ENCODE measurements at regions not wholly inside any gene's neighbourhood (a gene's known extent, or its start where the extent isn't known, plus 50 kb on each side); places are given as distances from the start of the nearest gene placed in this dataset.

DNA sequence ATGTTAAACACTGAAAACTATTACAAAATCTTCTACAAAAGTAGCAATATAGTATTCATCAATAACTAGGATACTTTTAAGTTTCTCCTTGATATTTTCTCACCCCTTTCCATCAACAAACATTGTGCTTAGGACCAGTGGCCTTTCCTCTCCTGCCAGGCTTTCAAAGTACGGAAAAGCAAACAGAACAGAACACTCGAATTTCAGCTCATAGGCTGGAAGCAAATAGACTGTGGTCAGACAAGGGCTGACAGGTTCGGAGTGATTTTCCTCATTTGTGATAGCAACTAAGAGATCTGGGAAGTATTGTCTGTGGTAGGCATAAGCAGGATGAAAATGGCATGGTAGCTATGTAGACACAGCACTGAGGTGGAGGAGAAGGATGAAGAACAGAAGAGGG is 68.6 kb upstream of the SORBS2 start:
- POLR2A ChIA-PET: interaction anchor here (1.0 kb wide), 1 partner anchor 158 kb away, joined by 3 read pairs; no protein-coding TSS in a partner anchor
- no peak overlapping the region for H3K4me3 Mint-ChIP-seq (ENCODE audit: unreplicated experiment)
- DNase-seq (ENCODE audit: unreplicated experiment): no peak
- BruUV-seq (replicated peaks): no TSS peak
- no peaks in the 10 kb centered on the region for H3K27me3 Mint-ChIP-seq (ENCODE audit: insufficient read depth, unreplicated experiment)
- intact Hi-C loops (cut with micrococcal nuclease): no loop called here
- peak overlapping the region; percentile 28 for H3K27ac Mint-ChIP-seq (ENCODE audit: low read depth, unreplicated experiment)
- CTCF ChIA-PET: interaction anchor here (0.6 to 1.0 kb wide), 2 partner anchors 74 to 141 kb away, joined by 3 read pairs; no protein-coding TSS in a partner anchor
- no peaks in the 10 kb centered on the region for H3K36me3 Mint-ChIP-seq (ENCODE audit: insufficient read depth, unreplicated experiment)
- no peak for TF ChIP-seq CTCF (IDR thresholded peaks at IDR 0.05; ENCODE audit: unreplicated experiment)
- H3K9me3 Mint-ChIP-seq (ENCODE audit: unreplicated experiment): no peaks in the 10 kb centered on the region
- peaks cover 19% of the 10 kb centered on the region for H3K4me1 Mint-ChIP-seq (ENCODE audit: insufficient read depth, unreplicated experiment)

- intact Hi-C loops (cut with micrococcal nuclease): no loop called here
- DNase-seq (ENCODE audit: unreplicated experiment): no peak
- Mint-ChIP-seq H3K27me3 (ENCODE audit: insufficient read depth, unreplicated experiment) (no peaks in the 10 kb centered on the region), H3K27ac (ENCODE audit: low read depth, unreplicated experiment) (peak overlapping the region; percentile 70), H3K9me3 (ENCODE audit: unreplicated experiment) (no peaks in the 10 kb centered on the region), H3K36me3 (ENCODE audit: insufficient read depth, unreplicated experiment) (no peaks in the 10 kb centered on the region), H3K4me1 (ENCODE audit: insufficient read depth, unreplicated experiment) (peaks cover 13% of the 10 kb centered on the region), H3K4me3 (ENCODE audit: unreplicated experiment) (no peak overlapping the region)
- no TSS peak for BruUV-seq (replicated peaks)
- ChIA-PET CTCF (no interaction called here), POLR2A (interaction anchor here (0.6 to 1.0 kb wide), 2 partner anchors 120 to 159 kb away, joined by 3 read pairs; no protein-coding TSS in a partner anchor)
- no peak for TF ChIP-seq CTCF (IDR thresholded peaks at IDR 0.05; ENCODE audit: unreplicated experiment)
Measured at GRCh38 chr4:185881430-185881829, 69.4 kb upstream of the SORBS2 start.

DNA sequence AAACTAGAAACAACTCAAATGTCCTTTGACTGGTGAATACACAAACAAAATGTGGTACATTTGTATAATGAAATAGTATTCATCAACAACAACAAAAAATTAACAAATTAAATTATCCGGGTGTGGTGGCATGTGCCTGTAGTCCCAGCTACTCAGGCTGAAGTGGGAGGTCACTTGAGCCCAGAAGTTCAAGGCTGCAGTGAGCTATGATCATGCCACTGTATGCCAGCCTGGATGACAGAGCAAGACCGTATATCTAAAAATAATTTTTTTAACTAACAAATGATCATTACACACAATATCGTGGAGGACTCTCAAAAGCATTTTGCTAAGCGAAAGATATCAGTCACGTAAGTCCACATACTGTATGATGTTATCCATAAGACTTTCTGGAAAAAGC is 71.6 kb upstream of the SORBS2 start:
- Mint-ChIP-seq H3K27ac (ENCODE audit: low read depth, unreplicated experiment) (no peak overlapping the region), H3K9me3 (ENCODE audit: unreplicated experiment) (no peaks in the 10 kb centered on the region), H3K4me1 (ENCODE audit: insufficient read depth, unreplicated experiment) (peaks cover 13% of the 10 kb centered on the region), H3K27me3 (ENCODE audit: insufficient read depth, unreplicated experiment) (no peaks in the 10 kb centered on the region), H3K4me3 (ENCODE audit: unreplicated experiment) (no peak overlapping the region), H3K36me3 (ENCODE audit: insufficient read depth, unreplicated experiment) (no peaks in the 10 kb centered on the region)
- ChIA-PET POLR2A (interaction anchor here (0.7 kb wide), 1 partner anchor 229 kb away, joined by 3 read pairs; no protein-coding TSS in a partner anchor), CTCF (no interaction called here)
- no TSS peak for BruUV-seq (replicated peaks)
- DNase-seq (ENCODE audit: unreplicated experiment): no peak
- intact Hi-C loops (cut with micrococcal nuclease): no loop called here
- TF ChIP-seq CTCF (IDR thresholded peaks at IDR 0.05; ENCODE audit: unreplicated experiment): no peak

GRCh38 chr4:185885075-185885474 is 73.1 kb upstream of the SORBS2 start:
- Mint-ChIP-seq H3K9me3 (ENCODE audit: unreplicated experiment) (peaks cover 8% of the 10 kb centered on the region), H3K4me3 (ENCODE audit: unreplicated experiment) (no peak overlapping the region), H3K36me3 (ENCODE audit: insufficient read depth, unreplicated experiment) (no peaks in the 10 kb centered on the region), H3K4me1 (ENCODE audit: insufficient read depth, unreplicated experiment) (peaks cover 13% of the 10 kb centered on the region), H3K27me3 (ENCODE audit: insufficient read depth, unreplicated experiment) (no peaks in the 10 kb centered on the region), H3K27ac (ENCODE audit: low read depth, unreplicated experiment) (no peak overlapping the region)
- intact Hi-C loops (cut with micrococcal nuclease): no loop called here
- no peak for DNase-seq (ENCODE audit: unreplicated experiment)
- POLR2A ChIA-PET: no interaction called here
- CTCF ChIA-PET: no interaction called here
- TF ChIP-seq CTCF (IDR thresholded peaks at IDR 0.05; ENCODE audit: unreplicated experiment): no peak
- BruUV-seq (replicated peaks): no TSS peak
